PFSK-1 (cell line): ENCODE measurements at regions not wholly inside any gene's neighbourhood (a gene's known extent, or its start where the extent isn't known, plus 50 kb on each side); places are given as distances from the start of the nearest gene placed in this dataset.

Source experiments
- FOXP2 ChIP-seq: optimal IDR thresholded peaks from 2 replicates; pipeline ENCODE3; 2011; ENCODE audit warnings: borderline replicate concordance, control low read depth, inconsistent platforms; ENCODE audit not compliant: insufficient read depth; ENCODE audit errors: extremely low read length, extremely low read depth
- POLR2AphosphoS5 ChIP-seq: IDR thresholded peaks from 2 replicates; pipeline ENCODE4 v1.6.1; 2012; ENCODE audit warnings: low read depth, mild to moderate bottlenecking, control low read depth, low read length, moderate library complexity
- SIN3A ChIP-seq: IDR thresholded peaks from 2 replicates; pipeline ENCODE4 v1.6.1; 2012; ENCODE audit warnings: mild to moderate bottlenecking, low read length, moderate library complexity, borderline replicate concordance; ENCODE audit not compliant: insufficient read depth
- TAF1 ChIP-seq: IDR thresholded peaks from 2 replicates; pipeline ENCODE4 v1.6.1; 2012; ENCODE audit warnings: low read length, control low read depth, borderline replicate concordance; ENCODE audit not compliant: insufficient read depth
- TF ChIP-seq, protein P1 (sequence below), 2 experiments: IDR thresholded peaks; 2 replicates each; pipeline versions ENCODE4 v1.6.1 to v1.8.0; 2011 to 2012; ENCODE audit warnings: low read depth in 2 of 2, low read length in 2 of 2, control low read depth in 1 of 2, inconsistent platforms in 1 of 2, mild to moderate bottlenecking in 1 of 2, moderate library complexity in 1 of 2; ENCODE audit not compliant: insufficient read depth in 1 of 2

GRCh38 chr11:69949327-69949726 lies 128.8 kb upstream of the ANO1 start:
- TF ChIP-seq, protein P1, sequence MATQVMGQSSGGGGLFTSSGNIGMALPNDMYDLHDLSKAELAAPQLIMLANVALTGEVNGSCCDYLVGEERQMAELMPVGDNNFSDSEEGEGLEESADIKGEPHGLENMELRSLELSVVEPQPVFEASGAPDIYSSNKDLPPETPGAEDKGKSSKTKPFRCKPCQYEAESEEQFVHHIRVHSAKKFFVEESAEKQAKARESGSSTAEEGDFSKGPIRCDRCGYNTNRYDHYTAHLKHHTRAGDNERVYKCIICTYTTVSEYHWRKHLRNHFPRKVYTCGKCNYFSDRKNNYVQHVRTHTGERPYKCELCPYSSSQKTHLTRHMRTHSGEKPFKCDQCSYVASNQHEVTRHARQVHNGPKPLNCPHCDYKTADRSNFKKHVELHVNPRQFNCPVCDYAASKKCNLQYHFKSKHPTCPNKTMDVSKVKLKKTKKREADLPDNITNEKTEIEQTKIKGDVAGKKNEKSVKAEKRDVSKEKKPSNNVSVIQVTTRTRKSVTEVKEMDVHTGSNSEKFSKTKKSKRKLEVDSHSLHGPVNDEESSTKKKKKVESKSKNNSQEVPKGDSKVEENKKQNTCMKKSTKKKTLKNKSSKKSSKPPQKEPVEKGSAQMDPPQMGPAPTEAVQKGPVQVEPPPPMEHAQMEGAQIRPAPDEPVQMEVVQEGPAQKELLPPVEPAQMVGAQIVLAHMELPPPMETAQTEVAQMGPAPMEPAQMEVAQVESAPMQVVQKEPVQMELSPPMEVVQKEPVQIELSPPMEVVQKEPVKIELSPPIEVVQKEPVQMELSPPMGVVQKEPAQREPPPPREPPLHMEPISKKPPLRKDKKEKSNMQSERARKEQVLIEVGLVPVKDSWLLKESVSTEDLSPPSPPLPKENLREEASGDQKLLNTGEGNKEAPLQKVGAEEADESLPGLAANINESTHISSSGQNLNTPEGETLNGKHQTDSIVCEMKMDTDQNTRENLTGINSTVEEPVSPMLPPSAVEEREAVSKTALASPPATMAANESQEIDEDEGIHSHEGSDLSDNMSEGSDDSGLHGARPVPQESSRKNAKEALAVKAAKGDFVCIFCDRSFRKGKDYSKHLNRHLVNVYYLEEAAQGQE (IDR thresholded peaks at IDR 0.05; ENCODE audit: insufficient read depth in 1 of 2, low read depth in 2 of 2, low read length in 2 of 2): no peak
- TF ChIP-seq FOXP2 (no peak), SIN3A (no peak), POLR2AphosphoS5 (no peak), TAF1 (no peak)

DNA sequence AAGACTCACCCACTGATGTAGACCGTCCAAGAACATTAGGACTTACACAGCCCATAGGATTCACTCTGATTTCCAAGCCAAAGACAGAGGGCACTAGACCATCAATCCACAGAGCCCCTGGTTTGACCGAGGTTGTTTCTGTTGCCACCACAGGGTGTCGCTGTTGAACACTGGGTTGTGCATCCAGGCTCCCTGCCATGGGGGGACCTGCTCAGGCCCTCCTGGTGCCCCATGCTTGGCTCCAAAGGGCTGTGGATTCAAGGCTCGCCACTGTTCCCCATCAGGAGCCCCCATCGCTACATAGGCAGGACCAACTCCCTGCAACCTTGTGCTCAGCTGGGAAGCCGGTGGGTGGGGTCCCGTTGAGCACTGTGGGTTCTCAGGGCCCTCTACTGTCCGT lies 128.0 kb upstream of the ANO1 start:
- TF ChIP-seq POLR2AphosphoS5 (no peak), FOXP2 (no peak), TAF1 (no peak), SIN3A (no peak)
- TF ChIP-seq, protein P1 (IDR thresholded peaks at IDR 0.05; ENCODE audit: insufficient read depth in 1 of 2, low read depth in 2 of 2, low read length in 2 of 2): no peak

GRCh38 chr11:69950621-69951020 lies 127.5 kb upstream of the ANO1 start:
- TF ChIP-seq, protein P1 (IDR thresholded peaks at IDR 0.05; ENCODE audit: insufficient read depth in 1 of 2, low read depth in 2 of 2, low read length in 2 of 2): no peak
- no peak for TF ChIP-seq POLR2AphosphoS5
- TF ChIP-seq TAF1: no peak
- no peak for TF ChIP-seq FOXP2
- TF ChIP-seq SIN3A: no peak

DNA sequence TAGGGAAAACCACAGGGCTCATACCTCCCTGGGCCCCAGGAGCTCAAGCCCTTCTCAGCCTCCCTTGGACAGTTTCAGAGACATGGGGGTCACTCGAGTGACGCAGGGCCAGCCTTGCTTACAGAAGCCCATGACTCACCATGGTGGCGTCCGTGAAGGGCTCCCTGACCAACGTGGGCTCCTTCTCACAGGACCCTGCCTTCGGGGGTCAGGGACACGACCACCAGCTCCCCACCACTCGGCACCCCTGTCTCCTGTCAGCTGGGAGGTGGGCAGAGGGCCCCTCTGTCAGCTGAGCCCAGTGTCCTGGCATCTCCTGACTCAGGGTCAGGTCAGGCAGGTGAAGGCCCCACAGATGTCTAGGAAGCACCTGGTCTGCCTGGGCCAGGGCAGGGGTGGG lies 126.3 kb upstream of the ANO1 start:
- TF ChIP-seq FOXP2 (no peak), TAF1 (no peak), POLR2AphosphoS5 (no peak), SIN3A (no peak)
- TF ChIP-seq, protein P1 (IDR thresholded peaks at IDR 0.05; ENCODE audit: insufficient read depth in 1 of 2, low read depth in 2 of 2, low read length in 2 of 2): no peak

- TF ChIP-seq TAF1 (no peak), FOXP2 (no peak), SIN3A (no peak), POLR2AphosphoS5 (no peak)
- TF ChIP-seq, protein P1 (IDR thresholded peaks at IDR 0.05; ENCODE audit: insufficient read depth in 1 of 2, low read depth in 2 of 2, low read length in 2 of 2): no peak
Measured at GRCh38 chr11:69953356-69953755, 124.8 kb upstream of the ANO1 start.
